ENCODE measurements at regions not wholly inside any gene's neighbourhood (a gene's known extent, or its start where the extent isn't known, plus 50 kb on each side); places are given as distances from the start of the nearest gene placed in this dataset.

DNA sequence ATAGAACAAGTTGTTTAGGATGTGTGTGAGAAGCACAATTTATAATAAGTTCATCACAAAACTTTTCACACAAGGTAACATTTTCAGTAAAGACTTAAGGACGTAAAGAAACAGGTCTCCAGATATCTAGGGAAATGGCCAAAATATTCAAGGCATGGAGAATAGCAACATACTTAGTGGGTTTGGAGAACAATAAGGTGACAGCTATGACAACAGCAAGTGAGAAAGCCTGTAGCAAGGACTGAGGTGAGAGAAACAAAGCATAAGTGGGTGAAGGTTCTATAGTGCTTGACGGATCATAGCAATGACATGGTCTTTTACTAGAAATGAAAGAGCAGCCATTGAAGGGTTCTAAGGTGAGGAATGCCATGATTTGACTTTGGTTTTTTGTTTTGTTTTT is 1337.3 kb downstream of the PCDH18 start:
- Mint-ChIP-seq H3K4me1 (no peaks in the 10 kb centered on the region), H3K27me3 (ENCODE audit: low read depth in 3 of 3) (no peaks in the 10 kb centered on the region), H3K9me3 (peaks cover 0 to 1% (median 0%) of the 10 kb centered on the region in 7 donors), H3K4me3 (no peak overlapping the region), H3K27ac (no peak overlapping the region), H3K36me3 (no peaks in the 10 kb centered on the region)
- intact Hi-C loops (cut with micrococcal nuclease), result no loop called here
- H3K27me3 ChIP-seq (ENCODE audit: control insufficient read depth in 2 of 2, insufficient read depth in 2 of 2, low read length in 2 of 2), result no peaks in the 10 kb centered on the region
- H4K20me1 ChIP-seq (ENCODE audit: insufficient read depth, low read length), result no peaks in the 10 kb centered on the region
- no peaks in the 10 kb centered on the region for H3K9me3 ChIP-seq (replicated peaks in 1 of 2; ENCODE audit: control insufficient read depth in 1 of 2, insufficient read depth in 1 of 2, low read length in 2 of 2)
- no peak overlapping the region for H3K9ac ChIP-seq (ENCODE audit: insufficient read depth, low read length, poor library complexity, severe bottlenecking)
- TF ChIP-seq, protein P1, sequence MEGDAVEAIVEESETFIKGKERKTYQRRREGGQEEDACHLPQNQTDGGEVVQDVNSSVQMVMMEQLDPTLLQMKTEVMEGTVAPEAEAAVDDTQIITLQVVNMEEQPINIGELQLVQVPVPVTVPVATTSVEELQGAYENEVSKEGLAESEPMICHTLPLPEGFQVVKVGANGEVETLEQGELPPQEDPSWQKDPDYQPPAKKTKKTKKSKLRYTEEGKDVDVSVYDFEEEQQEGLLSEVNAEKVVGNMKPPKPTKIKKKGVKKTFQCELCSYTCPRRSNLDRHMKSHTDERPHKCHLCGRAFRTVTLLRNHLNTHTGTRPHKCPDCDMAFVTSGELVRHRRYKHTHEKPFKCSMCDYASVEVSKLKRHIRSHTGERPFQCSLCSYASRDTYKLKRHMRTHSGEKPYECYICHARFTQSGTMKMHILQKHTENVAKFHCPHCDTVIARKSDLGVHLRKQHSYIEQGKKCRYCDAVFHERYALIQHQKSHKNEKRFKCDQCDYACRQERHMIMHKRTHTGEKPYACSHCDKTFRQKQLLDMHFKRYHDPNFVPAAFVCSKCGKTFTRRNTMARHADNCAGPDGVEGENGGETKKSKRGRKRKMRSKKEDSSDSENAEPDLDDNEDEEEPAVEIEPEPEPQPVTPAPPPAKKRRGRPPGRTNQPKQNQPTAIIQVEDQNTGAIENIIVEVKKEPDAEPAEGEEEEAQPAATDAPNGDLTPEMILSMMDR (IDR thresholded peaks at IDR 0.05), result no peak
- H2AFZ ChIP-seq (ENCODE audit: insufficient read depth, low read depth, low read length, poor library complexity, severe bottlenecking), result no peak overlapping the region
- no peaks in the 10 kb centered on the region for H3K79me2 ChIP-seq (ENCODE audit: insufficient read depth, low read length)
- no peak overlapping the region for H3K4me3 ChIP-seq (replicated peaks in 1 of 3; ENCODE audit: low read depth in 2 of 3, low read length in 3 of 3)
- H3K4me1 ChIP-seq (ENCODE audit: control insufficient read depth in 1 of 2, insufficient read depth in 2 of 2, low read length in 2 of 2), result no peaks in the 10 kb centered on the region
- no peak overlapping the region for H3K4me2 ChIP-seq (replicated peaks; ENCODE audit: extremely low read depth, low read length, poor library complexity, severe bottlenecking)
- DNase-seq, result no peak
- no CpG with 5 or more reads among the region's 2 CpGs for WGBS (ENCODE audit: insufficient coverage)
- no peak overlapping the region for H3K27ac ChIP-seq (ENCODE audit: low read depth in 1 of 2, low read length in 2 of 2)
- H3K36me3 ChIP-seq (replicated peaks in 1 of 2; ENCODE audit: control insufficient read depth in 1 of 2, insufficient read depth in 2 of 2, low read length in 2 of 2), result no peaks in the 10 kb centered on the region

DNA sequence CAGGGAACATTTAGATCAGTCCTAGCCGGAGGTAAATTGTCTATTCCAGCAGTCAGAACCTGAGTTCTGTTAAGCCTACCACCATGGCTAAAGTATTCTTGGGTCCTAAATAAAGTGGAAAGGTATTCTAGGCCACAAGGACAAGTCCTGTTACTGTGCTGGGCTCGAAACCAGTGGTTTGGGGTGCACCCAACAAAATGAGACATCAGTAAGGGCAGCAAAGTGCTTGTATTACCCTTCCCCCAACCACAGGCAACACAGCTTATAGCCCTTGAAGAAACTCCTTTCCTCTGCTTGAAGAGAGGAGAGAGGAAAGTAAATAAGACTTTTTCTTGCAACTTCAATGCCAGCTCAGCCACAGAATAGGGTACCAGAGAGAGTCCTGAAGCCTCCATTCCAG is 1345.6 kb downstream of the PCDH18 start:
- H3K9ac ChIP-seq (ENCODE audit: insufficient read depth, low read length, poor library complexity, severe bottlenecking), result no peak overlapping the region
- H3K27me3 ChIP-seq (ENCODE audit: control insufficient read depth in 2 of 2, insufficient read depth in 2 of 2, low read length in 2 of 2), result no peaks in the 10 kb centered on the region
- Mint-ChIP-seq H3K36me3 (no peaks in the 10 kb centered on the region), H3K27me3 (ENCODE audit: low read depth in 3 of 3) (no peaks in the 10 kb centered on the region), H3K27ac (no peak overlapping the region), H3K4me1 (no peaks in the 10 kb centered on the region), H3K9me3 (peaks cover 0 to 4% (median 2%) of the 10 kb centered on the region in 7 donors), H3K4me3 (no peak overlapping the region)
- H3K36me3 ChIP-seq (replicated peaks in 1 of 2; ENCODE audit: control insufficient read depth in 1 of 2, insufficient read depth in 2 of 2, low read length in 2 of 2), result no peaks in the 10 kb centered on the region
- no peaks in the 10 kb centered on the region for H3K4me1 ChIP-seq (ENCODE audit: control insufficient read depth in 1 of 2, insufficient read depth in 2 of 2, low read length in 2 of 2)
- no peak overlapping the region for H3K4me3 ChIP-seq (replicated peaks in 1 of 3; ENCODE audit: low read depth in 2 of 3, low read length in 3 of 3)
- peaks cover 0 to 12% of the 10 kb centered on the region in 2 donors for H3K9me3 ChIP-seq (replicated peaks in 1 of 2; ENCODE audit: control insufficient read depth in 1 of 2, insufficient read depth in 1 of 2, low read length in 2 of 2)
- H3K27ac ChIP-seq (ENCODE audit: low read depth in 1 of 2, low read length in 2 of 2), result no peak overlapping the region
- H2AFZ ChIP-seq (ENCODE audit: insufficient read depth, low read depth, low read length, poor library complexity, severe bottlenecking), result no peak overlapping the region
- H4K20me1 ChIP-seq (ENCODE audit: insufficient read depth, low read length), result no peaks in the 10 kb centered on the region
- H3K79me2 ChIP-seq (ENCODE audit: insufficient read depth, low read length), result no peaks in the 10 kb centered on the region
- TF ChIP-seq, protein P1 (IDR thresholded peaks at IDR 0.05), result no peak
- intact Hi-C loops (cut with micrococcal nuclease), result no loop called here
- WGBS (ENCODE audit: insufficient coverage), result 80% methylated on average over 1 of the region's 2 CpGs
- H3K4me2 ChIP-seq (replicated peaks; ENCODE audit: extremely low read depth, low read length, poor library complexity, severe bottlenecking), result no peak overlapping the region
- no peak for DNase-seq
